Effector CD8-positive, alpha-beta T cell (primary cell): ENCODE measurements at regions not wholly inside any gene's neighbourhood (a gene's known extent, or its start where the extent isn't known, plus 50 kb on each side); places are given as distances from the start of the nearest gene placed in this dataset.

Experiments used
- DNase-seq: peaks from one replicate; lab custom pipeline; 2025; lab: John Stamatoyannopoulos, UW

DNA sequence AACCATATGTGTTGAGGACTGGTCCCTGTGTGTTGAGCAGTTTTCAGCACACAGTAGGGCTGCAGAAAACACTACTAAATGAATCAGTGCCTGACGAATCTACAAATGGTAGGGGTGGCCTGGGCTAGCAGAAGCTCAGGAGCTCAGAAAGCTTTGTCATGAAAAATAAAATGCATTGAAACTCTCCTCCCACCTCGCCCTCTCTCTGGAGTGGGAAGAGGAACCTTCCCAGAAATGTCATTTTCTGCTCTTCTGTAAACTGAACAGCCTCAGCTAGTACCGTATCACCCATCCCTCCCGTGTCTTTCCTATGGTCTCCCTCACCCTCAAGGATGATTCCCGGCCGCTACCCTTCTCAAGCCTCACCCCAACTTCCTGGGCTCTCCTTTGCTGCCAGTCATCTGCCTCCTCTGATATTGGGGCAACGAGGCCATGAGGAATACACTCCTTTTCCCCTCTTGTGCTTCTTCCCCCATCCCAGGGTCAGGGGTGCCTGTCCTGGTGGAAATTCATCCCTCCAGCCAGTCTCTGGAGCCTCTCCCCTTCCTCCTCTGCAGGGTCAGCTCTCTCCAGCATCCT, 734.5 kb downstream of the PTPRU start:
- no peak for DNase-seq

DNA sequence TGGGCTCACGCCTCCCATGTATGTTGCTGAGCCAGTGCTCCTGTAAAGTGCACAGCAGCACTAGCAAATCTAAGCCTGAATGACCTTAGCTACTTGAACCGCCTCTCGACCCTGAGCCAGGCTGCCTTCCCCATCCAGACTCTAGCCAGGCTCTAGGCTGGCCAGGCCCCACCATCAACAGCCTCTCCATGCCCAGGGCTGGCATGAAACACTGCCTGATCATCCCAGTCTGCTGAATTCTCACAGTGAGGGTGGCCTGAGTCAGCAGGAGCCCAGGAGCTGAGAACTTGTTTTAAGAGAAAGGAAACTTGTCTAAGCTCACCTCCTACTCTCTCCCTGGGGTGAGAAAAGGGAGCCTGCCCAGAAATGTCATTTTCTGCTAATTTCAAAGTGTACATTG, 733.3 kb downstream of the PTPRU start:
- DNase-seq = no peak

GRCh38 chr1:29967261-29967660, 730.9 kb downstream of the PTPRU start:
- DNase-seq = no peak

DNA sequence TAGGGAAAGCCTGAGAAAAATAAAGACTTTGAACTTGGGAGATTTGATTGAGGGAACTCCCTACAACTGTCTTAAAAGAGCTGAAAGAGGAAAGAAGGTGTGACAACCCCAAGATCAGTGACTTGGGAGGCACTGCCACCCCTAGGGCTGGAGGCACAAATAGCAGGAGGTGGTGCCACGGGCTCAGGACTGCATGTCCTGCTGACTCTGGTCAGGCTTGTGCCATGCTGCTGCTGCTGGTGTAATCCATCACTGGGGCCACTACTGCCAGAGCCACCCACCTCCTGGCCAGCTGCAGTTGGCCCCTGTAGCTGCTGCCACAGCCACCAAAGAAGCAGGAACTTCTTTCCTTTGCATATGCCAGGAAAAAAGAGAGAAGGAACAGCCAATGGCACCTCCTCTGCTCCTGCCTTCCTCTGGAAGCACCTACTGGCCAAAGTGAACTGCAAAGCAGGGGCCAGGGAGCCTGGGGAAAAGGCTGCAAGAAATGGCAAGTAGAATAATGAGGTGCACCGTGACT, 730.3 kb downstream of the PTPRU start:
- DNase-seq = no peak

- DNase-seq = no peak
Observed at GRCh38 chr1:29964718-29965533, 728.6 kb downstream of the PTPRU start.

- DNase-seq = no peak
Observed at GRCh38 chr1:29963946-29964345, 727.6 kb downstream of the PTPRU start.

DNA sequence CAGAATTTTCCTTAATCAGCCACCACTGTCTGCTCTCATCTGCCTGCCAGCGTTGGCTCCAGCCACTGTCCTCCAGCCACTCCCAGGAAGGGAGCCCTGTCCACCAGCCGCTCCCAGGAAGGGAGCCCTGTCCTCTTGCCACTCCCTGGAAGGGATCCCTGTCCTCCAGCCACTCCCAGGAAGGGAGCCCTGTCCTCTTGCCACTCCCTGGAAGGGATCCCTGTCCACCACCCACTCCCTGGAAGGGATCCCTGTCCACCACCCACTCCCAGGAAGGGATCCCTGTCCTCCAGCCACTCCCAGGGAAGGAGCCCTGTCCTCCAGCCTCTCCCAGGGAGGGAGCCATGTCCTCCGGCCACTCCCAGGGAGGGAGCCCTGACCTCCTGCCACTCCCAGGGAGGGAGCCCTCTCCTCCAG, 726.5 kb downstream of the PTPRU start:
- no peak for DNase-seq

- no peak for DNase-seq
Observed at GRCh38 chr1:29962336-29962735, 726.0 kb downstream of the PTPRU start.

GRCh38 chr1:29961293-29962059, 725.2 kb downstream of the PTPRU start:
- DNase-seq = no peak

DNA sequence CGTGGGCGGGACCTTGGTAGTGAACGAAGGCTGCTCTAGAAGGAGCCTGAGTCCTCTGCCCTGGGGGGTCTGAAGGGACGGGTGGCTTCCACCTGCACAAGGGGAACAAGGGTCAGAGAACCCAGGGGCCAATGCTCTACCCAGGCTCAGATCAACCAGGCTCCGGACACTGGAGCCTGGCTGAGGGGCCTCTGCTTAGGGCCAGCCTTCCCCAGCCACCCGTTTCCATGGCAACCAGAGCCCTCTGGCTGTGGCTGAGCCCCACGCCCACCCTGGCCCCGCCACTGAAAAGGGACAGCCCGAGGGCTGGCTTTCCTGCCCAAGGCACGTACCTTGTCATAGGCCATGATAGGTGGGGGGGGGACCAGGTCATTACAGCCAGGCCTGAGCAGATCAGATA, 724.6 kb downstream of the PTPRU start:
- DNase-seq = no peak

DNA sequence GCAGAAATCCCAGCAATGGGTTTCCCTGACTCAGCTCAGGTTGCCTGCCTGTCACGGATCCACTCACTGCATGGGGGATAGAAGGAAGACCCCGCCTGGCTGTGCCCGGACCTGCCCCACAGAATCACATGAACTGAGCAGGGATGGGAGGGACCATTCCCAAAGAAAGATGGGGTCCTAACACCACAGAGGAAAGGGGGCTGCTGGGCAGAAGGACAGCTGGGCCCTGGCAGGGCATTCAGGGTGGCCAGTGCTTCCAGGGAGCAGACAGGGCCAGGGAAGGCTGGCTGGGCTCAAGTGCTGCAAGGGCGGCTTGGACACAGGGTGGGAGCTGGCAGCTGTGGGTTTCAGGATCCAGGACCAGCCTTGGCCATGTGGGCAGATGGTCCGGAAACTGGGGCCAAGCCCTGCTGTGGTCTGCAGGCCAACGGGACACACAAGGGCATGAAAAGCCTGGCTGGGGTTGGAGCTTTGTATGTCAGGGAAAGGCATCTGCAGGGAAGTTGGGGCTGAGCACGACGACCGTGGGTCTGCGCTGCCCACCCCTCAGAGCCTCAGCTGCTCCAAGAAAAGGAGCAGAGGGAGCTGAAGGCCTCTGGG, 723.9 kb downstream of the PTPRU start:
- DNase-seq = no peak

- no peak for DNase-seq
Observed at GRCh38 chr1:29959356-29959755, 723.0 kb downstream of the PTPRU start.

GRCh38 chr1:29958271-29958670, 721.9 kb downstream of the PTPRU start:
- no peak for DNase-seq

GRCh38 chr1:29956349-29957030, 720.2 kb downstream of the PTPRU start:
- no peak for DNase-seq

DNA sequence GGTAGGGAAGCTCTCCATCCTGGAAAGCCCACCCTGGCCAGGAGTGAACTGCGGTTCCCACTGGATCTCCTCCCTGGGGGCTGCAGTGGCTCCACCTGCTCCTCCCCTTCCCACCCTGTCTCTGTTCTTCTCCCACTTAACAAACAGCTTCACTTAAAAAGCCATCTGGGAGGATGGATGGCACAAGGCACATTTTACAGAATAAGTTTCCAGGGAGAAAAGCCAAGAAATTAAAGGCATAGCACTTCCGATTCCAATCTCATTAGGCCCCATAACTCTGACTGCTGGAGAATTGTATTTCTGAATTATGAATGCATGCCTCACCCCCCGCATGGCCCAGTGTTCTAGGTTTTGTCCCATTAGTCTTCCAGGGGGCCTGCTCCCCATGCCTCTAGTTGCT, 718.3 kb downstream of the PTPRU start:
- no peak for DNase-seq

DNA sequence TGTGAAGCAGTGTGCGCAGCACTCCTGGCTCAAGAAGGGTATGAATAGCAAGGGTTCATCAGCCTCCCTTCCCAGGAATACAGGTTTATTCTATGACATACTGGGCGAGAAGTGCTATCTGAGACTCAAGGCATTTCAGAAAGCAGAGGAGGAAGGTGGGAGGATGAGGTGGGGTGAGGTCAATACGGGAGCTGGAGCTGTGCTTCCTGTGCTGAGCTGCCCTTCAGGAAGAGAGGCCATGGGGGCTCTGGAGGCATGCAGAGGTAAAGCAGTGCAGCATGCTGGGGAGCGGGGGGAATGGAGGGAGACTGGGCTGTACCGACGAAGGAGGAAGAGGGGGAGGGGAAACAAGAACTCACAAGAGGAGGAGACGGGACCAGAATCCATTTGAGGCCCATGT, 717.6 kb downstream of the PTPRU start:
- DNase-seq = no peak

DNA sequence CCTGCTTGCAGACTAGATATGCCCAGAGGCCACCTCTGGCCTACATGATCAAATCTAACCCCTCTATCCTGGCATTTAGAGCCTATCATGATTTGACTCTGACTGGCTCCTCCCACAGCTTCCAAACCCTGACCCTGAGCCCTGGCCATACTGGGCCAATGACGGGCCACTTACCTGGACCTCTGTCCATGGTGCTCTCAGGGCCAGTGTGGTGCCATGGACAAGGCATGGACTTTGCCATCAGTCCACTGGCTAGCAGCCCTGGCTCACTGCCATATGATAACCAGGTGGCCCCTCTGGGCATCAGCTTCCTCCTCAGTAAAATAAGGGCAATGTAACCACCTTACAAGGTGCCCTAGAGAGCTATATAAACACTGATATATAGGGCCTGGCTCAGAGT, 713.4 kb downstream of the PTPRU start:
- DNase-seq = no peak

DNA sequence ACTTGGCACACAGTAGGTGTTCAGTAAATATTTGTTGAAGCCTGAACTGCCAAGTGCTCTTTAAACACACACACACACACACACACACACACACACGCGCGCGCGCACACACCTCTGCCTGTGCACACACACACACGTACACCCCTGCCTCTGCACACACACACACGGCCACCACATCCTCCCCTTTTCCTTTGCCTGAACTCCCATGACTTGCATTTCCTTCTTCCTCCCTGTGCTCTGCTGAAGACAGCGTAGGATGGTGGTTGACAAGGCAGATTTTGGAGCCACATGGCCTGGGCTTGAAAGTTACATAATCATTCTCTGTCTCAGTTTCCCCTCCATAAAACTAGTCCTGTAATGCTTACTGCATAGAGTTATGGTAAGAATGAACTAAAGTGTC, 712.3 kb downstream of the PTPRU start:
- no peak for DNase-seq

DNA sequence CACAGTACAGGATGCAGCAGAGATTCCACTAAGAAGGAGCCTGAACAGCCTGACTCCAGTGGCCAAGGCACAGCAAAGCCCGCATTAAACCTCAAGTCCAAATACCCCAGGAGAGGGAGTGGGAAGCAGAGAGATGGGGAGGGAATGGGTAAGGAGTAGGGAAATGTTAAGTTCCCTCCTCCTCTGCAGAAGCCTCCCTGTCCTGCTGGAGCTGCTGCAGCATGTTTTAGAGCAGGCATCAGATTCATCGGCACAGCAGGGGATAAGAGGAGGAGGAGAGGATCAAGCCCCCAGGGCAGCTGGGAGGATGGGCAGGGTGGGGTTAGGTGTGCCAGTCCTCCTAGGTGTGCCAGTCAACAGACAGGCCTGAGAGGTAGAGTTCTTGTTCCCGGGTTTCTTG, 709.7 kb downstream of the PTPRU start:
- DNase-seq = no peak

DNA sequence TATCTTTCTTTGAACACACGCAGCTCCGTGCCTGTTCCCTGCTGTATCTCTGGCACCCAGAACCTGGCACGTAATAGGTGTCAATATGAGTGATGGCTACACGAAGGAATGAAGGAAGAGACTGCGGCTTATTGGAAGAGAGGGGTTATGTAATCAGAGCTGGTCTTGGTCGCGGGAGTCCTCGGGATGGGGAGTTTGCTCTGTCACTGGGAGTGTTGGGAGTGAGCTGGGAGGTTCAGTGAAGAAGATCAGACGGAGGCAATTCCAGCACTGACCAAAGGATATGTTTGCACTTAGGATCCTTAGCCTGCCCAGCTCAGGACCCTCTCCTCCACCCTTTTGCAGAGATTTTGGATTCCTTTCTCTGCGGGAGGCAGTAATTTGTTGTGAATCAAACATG, 709.1 kb downstream of the PTPRU start:
- DNase-seq = no peak

GRCh38 chr1:29944253-29944905, 708.1 kb downstream of the PTPRU start:
- no peak for DNase-seq
